22Rv1 (cell line): ENCODE measurements at regions not wholly inside any gene's neighbourhood (a gene's known extent, or its start where the extent isn't known, plus 50 kb on each side); places are given as distances from the start of the nearest gene placed in this dataset.

ENCODE experiments used
- H3K27ac ChIP-seq: fragments of 450-650 bp; 2 replicates; pipeline ENCODE4 v1.5.1; 2017
- ZFX ChIP-seq: fragments of 450-650 bp; IDR thresholded peaks from 2 replicates; pipeline ENCODE4 v1.6.1; 2017; ENCODE audit warnings: antibody characterized with exemption, borderline replicate concordance
- TF ChIP-seq, protein P1 (sequence below): fragments of 450-650 bp; IDR thresholded peaks from 2 replicates; pipeline ENCODE4 v1.5.1; 2017; ENCODE audit warnings: mild to moderate bottlenecking

DNA sequence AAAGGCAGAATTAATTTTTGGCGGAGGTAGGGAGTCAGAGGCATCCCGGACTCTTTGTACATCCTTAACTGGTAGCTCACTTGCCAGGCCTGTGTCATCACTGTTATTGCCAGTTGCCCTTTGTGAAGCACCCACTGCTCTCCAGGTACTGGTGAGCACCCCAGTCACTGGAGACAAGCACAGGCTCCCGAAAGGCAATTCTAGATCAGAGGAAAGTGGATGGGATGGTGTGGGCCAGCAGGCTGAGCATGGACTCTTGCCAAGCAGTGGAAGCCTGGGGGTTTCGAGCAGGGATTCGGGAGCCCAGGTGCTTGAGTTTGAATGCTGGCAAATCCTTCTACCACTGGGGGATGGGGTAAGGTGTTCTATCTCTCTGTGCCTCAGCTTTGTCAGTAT, 551.1 kb downstream of the MATN1 start:
- TF ChIP-seq, protein P1, sequence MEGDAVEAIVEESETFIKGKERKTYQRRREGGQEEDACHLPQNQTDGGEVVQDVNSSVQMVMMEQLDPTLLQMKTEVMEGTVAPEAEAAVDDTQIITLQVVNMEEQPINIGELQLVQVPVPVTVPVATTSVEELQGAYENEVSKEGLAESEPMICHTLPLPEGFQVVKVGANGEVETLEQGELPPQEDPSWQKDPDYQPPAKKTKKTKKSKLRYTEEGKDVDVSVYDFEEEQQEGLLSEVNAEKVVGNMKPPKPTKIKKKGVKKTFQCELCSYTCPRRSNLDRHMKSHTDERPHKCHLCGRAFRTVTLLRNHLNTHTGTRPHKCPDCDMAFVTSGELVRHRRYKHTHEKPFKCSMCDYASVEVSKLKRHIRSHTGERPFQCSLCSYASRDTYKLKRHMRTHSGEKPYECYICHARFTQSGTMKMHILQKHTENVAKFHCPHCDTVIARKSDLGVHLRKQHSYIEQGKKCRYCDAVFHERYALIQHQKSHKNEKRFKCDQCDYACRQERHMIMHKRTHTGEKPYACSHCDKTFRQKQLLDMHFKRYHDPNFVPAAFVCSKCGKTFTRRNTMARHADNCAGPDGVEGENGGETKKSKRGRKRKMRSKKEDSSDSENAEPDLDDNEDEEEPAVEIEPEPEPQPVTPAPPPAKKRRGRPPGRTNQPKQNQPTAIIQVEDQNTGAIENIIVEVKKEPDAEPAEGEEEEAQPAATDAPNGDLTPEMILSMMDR = no peak
- no peak for TF ChIP-seq ZFX
- no peak overlapping the region for H3K27ac ChIP-seq

DNA sequence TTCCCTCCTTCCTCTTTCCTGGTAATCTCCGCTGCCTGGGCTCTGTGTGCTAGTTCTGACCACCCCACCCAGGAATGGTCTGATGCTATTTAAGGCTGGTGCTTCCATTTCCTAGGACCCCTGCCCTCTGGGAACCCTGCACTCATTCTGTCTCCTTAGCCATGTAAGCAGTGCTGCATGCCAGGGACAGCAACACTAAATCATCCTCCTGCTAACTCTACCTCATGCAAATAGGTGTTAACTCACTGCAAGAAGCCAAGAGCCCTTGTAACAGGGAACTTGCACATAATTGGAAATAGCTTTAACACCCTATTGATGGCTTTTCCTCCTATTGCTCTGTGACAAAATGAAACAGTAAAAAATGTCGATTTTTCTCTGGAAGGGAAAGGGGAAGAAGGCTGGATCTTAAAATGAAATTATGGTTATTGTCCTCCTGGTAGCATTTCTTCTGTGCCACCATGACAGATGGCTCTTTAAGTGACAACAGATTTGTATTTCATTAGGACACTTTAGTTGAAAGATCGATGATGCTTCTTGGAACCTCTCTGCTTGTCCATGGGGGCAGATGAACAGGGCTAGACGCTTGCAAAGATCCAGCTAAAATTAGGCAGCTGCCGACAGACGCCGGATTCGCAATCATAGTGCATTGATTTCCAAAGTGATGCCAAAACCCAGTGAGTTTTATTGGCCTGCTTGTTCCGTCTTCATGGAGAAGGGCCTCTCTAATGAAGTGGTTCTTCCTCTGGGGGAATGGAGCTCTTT, 551.7 kb downstream of the MATN1 start:
- H3K27ac ChIP-seq = no peak overlapping the region
- TF ChIP-seq ZFX = no peak
- TF ChIP-seq, protein P1 = no peak

DNA sequence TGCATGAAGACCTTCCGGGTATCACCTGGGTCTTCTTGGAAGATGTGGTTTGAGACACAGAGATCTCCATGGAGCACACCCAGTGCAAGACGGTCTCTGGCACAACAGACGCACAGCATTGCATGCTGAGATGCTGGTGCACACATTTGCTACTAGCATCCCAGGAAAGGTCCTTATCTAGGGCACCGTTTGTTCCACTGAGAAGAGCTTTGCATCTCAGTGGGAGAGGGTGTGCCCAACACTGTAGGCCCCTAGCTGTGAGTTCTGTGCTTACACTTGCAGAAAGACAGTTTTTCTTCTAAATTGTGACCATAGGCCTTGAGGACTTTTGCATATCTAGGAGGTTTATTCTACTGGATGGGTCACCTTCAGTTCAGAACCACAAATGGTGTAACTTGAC, 554.1 kb downstream of the MATN1 start:
- no peak overlapping the region for H3K27ac ChIP-seq
- TF ChIP-seq, protein P1 = no peak
- TF ChIP-seq ZFX = no peak

DNA sequence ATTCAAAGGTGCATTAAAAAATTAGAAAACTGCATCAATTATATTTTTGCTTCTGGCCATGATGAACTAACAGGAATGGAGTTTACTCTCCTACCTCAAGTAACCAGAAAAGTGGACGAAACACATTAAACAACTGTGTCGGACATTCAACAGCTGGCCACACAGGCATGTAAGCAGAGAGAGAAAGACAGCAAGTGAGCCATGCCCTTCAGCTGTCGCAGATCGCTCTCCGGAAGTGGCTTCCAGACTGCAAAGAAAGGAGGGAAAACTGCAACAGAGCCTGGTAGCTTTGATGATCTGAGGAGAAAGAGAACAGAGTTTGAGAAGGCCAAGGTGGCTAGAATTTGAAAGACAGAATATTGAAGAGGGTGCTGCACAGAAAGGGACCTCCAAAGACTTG, 557.2 kb downstream of the MATN1 start:
- TF ChIP-seq, protein P1 = no peak
- no peak for TF ChIP-seq ZFX
- H3K27ac ChIP-seq = no peak overlapping the region

DNA sequence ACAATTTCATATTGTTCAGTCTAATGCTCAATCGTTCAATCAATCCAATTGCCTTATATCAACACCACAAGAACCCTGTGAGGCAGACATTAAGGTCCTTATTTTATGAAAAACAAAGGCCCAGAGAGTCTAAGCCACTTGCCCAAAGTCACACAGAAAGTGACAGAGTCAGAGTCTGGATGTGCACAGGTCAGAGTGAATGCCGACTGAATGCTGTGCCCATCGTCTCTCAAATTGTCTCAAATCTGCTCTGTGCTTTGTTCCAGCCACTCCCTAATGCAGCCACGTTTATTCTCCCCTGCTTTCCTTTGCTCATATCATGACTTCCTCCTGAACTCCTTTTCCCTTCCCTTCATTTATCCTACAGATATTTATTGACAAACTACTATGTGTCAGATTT, 558.3 kb downstream of the MATN1 start:
- no peak overlapping the region for H3K27ac ChIP-seq
- TF ChIP-seq, protein P1 = no peak
- TF ChIP-seq ZFX = no peak

DNA sequence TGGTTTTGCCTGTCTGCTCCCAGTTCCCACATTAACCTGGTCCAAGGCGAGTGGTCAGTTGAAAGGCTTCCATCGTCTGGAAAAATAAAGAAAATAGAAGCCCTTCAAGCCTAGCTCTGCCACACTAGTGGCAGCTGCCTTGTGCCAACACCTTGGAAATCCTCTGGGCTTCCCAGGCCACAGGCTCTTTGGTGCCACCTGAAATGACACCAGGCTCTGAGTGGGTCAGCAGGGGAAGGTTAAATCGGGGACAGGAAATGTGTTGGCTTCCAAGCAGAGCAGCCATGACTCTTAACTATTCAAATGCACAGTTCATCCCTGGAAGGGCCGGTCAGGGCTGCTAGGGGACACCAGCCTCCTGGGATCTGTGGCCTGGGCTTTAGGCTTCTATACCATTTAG, 558.7 kb downstream of the MATN1 start:
- TF ChIP-seq, protein P1 = no peak
- no peak for TF ChIP-seq ZFX
- no peak overlapping the region for H3K27ac ChIP-seq

DNA sequence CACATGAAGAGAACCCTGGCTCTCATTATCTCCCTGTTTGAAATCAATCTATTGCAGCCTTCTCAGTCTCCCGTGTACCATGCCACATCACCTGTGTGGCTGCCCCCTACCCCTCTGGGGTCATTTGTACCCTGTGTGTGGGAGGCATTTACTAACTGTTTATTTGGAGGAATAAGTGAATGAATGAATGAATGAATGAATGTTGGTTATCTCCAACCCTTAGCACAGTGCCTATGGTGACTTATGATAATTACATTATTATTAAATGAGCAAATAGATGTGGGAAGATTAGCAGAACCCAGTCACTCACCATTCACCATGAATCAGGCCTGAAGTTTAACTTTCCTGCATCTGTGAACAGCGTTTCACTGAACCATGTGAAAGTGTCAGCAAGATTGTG, 560.8 kb downstream of the MATN1 start:
- TF ChIP-seq, protein P1 = no peak
- TF ChIP-seq ZFX = no peak
- no peak overlapping the region for H3K27ac ChIP-seq
